ENCODE measurements at regions not wholly inside any gene's neighbourhood (a gene's known extent, or its start where the extent isn't known, plus 50 kb on each side); places are given as distances from the start of the nearest gene placed in this dataset.

- TF ChIP-seq POLR2A (IDR thresholded peaks at IDR 0.05) (no peak), CTCF (IDR thresholded peaks at IDR 0.05 in 4 of 5, conservative IDR thresholded peaks at IDR 0.05 in 1 of 5) (no peak)
Measured at GRCh38 chr14:76933515-76933914, 95.0 kb downstream of the IRF2BPL start.
